Thoracic aorta (tissue), 2 donors: ENCODE measurements at regions not wholly inside any gene's neighbourhood (a gene's known extent, or its start where the extent isn't known, plus 50 kb on each side); places are given as distances from the start of the nearest gene placed in this dataset.
A peak's percentile ranks its signal among the peaks of the same experiment; 100 is the strongest.
"Not testable (repeated sequence)": the region's sequence is repeated elsewhere in the genome, so short reads cannot be mapped to it uniquely, and the experiment has no call there.

Experiments
- ATAC-seq: fragments of 150-250 bp; one replicate; pipeline ENCODE4 v1.8.0; 2017; ENCODE audit warnings: low read depth; ENCODE audit not compliant: insufficient number of reproducible peaks, low FRiP score
- DNase-seq: peaks from one replicate; pipeline ENCODE4 v3.0.0-alpha.2; 2020; ENCODE audit warnings: low spot score
- H3K27ac ChIP-seq, 2 donors: fragments of 200-600 bp; sonication (generic); 1 replicate in 1 of 2; 2 replicates in 1 of 2; pipeline ENCODE4 v1.5.1; 2016; ENCODE audit warnings: mild to moderate bottlenecking in 2 of 2, moderate library complexity in 2 of 2
- H3K27me3 ChIP-seq: fragments of 200-600 bp; sonication (generic); replicated peaks from 2 replicates; pipeline ENCODE4 v1.6.0; 2016; ENCODE audit warnings: mild to moderate bottlenecking; ENCODE audit not compliant: insufficient read depth
- H3K36me3 ChIP-seq: fragments of 200-600 bp; sonication (generic); one replicate; pipeline ENCODE4 v1.5.1; 2016
- H3K4me1 ChIP-seq, 2 donors: fragments of 200-600 bp; sonication (generic); 1 replicate in 1 of 2; 2 replicates in 1 of 2; pipeline versions ENCODE4 v1.5.1 to v1.6.0; 2016; ENCODE audit warnings: low read depth in 2 of 2, mild to moderate bottlenecking in 1 of 2; ENCODE audit not compliant: control insufficient read depth in 1 of 2
- H3K4me3 ChIP-seq: fragments of 200-600 bp; sonication (generic); 2 replicates; pipeline ENCODE4 v1.5.1; 2016; ENCODE audit warnings: mild to moderate bottlenecking
- H3K9me3 ChIP-seq: fragments of 200-600 bp; sonication (generic); 2 replicates; pipeline ENCODE4 v1.5.1; 2016
- CTCF ChIP-seq: fragments of 200-600 bp; sonication (generic); IDR thresholded peaks from one replicate; pipeline ENCODE4 v1.5.1; 2019; ENCODE audit warnings: antibody characterized with exemption

GRCh38 chr20:22851679-22852346 lies 183.3 kb upstream of the SSTR4 start:
- H3K4me1 ChIP-seq, H3K9me3 ChIP-seq, H3K36me3 ChIP-seq, DNase-seq, H3K4me3 ChIP-seq, H3K27ac ChIP-seq, H3K27me3 ChIP-seq, ATAC-seq: not testable (repeated sequence)
- TF ChIP-seq CTCF: peak; percentile 55

GRCh38 chr20:22861231-22861980 lies 173.7 kb upstream of the SSTR4 start:
- no peak for TF ChIP-seq CTCF
- ATAC-seq: no peak
- no peak overlapping the region for H3K4me3 ChIP-seq
- H3K27ac ChIP-seq: no peak overlapping the region
- H3K27me3 ChIP-seq: no peaks in the 10 kb centered on the region
- no peak for DNase-seq
- H3K9me3 ChIP-seq: no peaks in the 10 kb centered on the region
- H3K4me1 ChIP-seq: no peaks in the 10 kb centered on the region
- no peaks in the 10 kb centered on the region for H3K36me3 ChIP-seq

GRCh38 chr20:22861990-22862389 lies 173.1 kb upstream of the SSTR4 start:
- ATAC-seq (no peak), DNase-seq (no peak)
- no peaks in the 10 kb centered on the region for H3K9me3 ChIP-seq
- H3K27ac ChIP-seq: no peak overlapping the region
- H3K36me3 ChIP-seq: no peaks in the 10 kb centered on the region
- H3K27me3 ChIP-seq: no peaks in the 10 kb centered on the region
- no peak overlapping the region for H3K4me3 ChIP-seq
- no peak for TF ChIP-seq CTCF
- H3K4me1 ChIP-seq: no peaks in the 10 kb centered on the region

GRCh38 chr20:22862671-22863230 lies 172.4 kb upstream of the SSTR4 start:
- ATAC-seq: no peak
- Histone ChIP-seq H3K27me3 (no peaks in the 10 kb centered on the region), H3K9me3 (no peaks in the 10 kb centered on the region), H3K36me3 (no peaks in the 10 kb centered on the region), H3K4me1 (no peaks in the 10 kb centered on the region), H3K27ac (no peak overlapping the region), H3K4me3 (no peak overlapping the region)
- TF ChIP-seq CTCF: no peak
- no peak for DNase-seq

- DNase-seq (no peak), ATAC-seq (no peak)
- H3K36me3 ChIP-seq: no peaks in the 10 kb centered on the region
- no peak for TF ChIP-seq CTCF
- H3K4me3 ChIP-seq: no peak overlapping the region
- H3K27ac ChIP-seq: no peak overlapping the region
- H3K9me3 ChIP-seq: no peaks in the 10 kb centered on the region
- no peaks in the 10 kb centered on the region for H3K27me3 ChIP-seq
- no peaks in the 10 kb centered on the region for H3K4me1 ChIP-seq
These were observed 171.3 kb upstream of the SSTR4 start for GRCh38 chr20:22863826-22864225.
